ENCODE measurements at regions not wholly inside any gene's neighbourhood (a gene's known extent, or its start where the extent isn't known, plus 50 kb on each side); places are given as distances from the start of the nearest gene placed in this dataset.

DNA sequence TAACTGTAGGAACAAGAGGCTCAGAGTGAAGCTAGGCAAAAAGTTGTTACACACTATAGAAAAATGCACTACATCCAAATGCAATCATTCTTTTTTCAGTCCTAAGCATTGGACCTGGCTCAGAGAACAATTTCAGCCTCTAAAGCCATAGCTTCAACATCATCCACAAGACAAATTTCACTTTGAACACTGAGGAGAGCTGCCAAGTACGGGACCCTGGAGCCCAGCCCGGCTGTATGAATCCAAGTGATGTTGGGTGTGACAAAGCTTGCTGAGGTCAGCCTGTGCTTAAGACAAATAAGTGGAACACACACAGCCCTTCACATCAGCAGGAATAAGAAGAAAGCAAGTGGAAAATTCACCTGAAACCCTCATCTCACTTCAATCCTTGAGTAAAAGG is 233.1 kb upstream of the PFKP start:
- no peaks in the 10 kb centered on the region for H3K27me3 ChIP-seq (ENCODE audit: low read length)
- intact Hi-C loops (cut with micrococcal nuclease) = no loop called here
- BruUV-seq (replicated peaks) = no TSS peak

DNA sequence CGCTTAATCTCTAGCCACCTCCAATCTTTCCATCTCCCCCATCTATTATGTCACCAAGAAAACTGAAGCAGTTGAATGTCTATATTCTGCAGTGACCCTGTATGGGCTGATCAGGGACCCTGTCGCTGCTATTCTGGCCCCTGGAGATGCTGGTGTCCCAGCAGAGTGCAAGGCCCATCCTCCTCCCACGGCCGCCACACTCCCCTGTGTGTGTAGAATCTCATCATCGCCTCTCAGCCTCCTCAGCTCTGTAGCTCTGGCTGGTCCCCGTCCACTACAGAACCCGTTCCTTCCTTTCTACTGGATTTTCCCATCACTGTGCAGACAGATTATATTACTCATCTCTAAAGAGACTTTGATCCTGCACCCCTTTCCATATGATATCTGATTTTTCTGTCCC is 235.8 kb upstream of the PFKP start:
- Histone ChIP-seq H3K4me3 (ENCODE audit: low read length) (no peak overlapping the region), H3K9ac (ENCODE audit: low read length) (no peak overlapping the region), H3K4me2 (ENCODE audit: low read length) (no peak overlapping the region), H3K36me3 (ENCODE audit: low read depth, low read length) (no peaks in the 10 kb centered on the region), H4K20me1 (ENCODE audit: low read length) (no peaks in the 10 kb centered on the region), H3K27me3 (ENCODE audit: low read length) (no peaks in the 10 kb centered on the region), H3K9me2 (replicated peaks; ENCODE audit: low read length) (no peaks in the 10 kb centered on the region), H3K9me3 (ENCODE audit: low read length) (no peaks in the 10 kb centered on the region), H3K27ac (ENCODE audit: low read length) (no peak overlapping the region), H2AFZ (ENCODE audit: low read length) (no peak overlapping the region), H3K4me1 (ENCODE audit: insufficient read depth, low read length) (no peaks in the 10 kb centered on the region), H3K79me2 (ENCODE audit: low read length) (no peaks in the 10 kb centered on the region), H3F3A (ENCODE audit: low read length, unreplicated experiment) (no peaks in the 10 kb centered on the region)
- ATAC-seq (no peak), DNase-seq (no peak)
- ChIA-PET POLR2A (ENCODE audit: unreplicated experiment) (no interaction called here), CTCF (no interaction called here)
- TF ChIP-seq, protein P1, sequence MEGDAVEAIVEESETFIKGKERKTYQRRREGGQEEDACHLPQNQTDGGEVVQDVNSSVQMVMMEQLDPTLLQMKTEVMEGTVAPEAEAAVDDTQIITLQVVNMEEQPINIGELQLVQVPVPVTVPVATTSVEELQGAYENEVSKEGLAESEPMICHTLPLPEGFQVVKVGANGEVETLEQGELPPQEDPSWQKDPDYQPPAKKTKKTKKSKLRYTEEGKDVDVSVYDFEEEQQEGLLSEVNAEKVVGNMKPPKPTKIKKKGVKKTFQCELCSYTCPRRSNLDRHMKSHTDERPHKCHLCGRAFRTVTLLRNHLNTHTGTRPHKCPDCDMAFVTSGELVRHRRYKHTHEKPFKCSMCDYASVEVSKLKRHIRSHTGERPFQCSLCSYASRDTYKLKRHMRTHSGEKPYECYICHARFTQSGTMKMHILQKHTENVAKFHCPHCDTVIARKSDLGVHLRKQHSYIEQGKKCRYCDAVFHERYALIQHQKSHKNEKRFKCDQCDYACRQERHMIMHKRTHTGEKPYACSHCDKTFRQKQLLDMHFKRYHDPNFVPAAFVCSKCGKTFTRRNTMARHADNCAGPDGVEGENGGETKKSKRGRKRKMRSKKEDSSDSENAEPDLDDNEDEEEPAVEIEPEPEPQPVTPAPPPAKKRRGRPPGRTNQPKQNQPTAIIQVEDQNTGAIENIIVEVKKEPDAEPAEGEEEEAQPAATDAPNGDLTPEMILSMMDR (conservative IDR thresholded peaks at IDR 0.05; ENCODE audit: low read depth, low read length) = no peak
- no peak for TF ChIP-seq EZH2phosphoT487 (IDR thresholded peaks at IDR 0.05; ENCODE audit: borderline replicate concordance, low read length)
- no peak for TF ChIP-seq EZH2 (IDR thresholded peaks at IDR 0.05; ENCODE audit: low read length, unreplicated experiment)
- no TSS peak for BruUV-seq (replicated peaks)
- intact Hi-C loops (cut with micrococcal nuclease) = no loop called here

More for the DNA sequence above, 233.1 kb upstream of the PFKP start:
- no peaks in the 10 kb centered on the region for H3F3A ChIP-seq (ENCODE audit: low read length, unreplicated experiment)
- H3K4me3 ChIP-seq (ENCODE audit: low read length) = no peak overlapping the region
- POLR2A ChIA-PET (ENCODE audit: unreplicated experiment) = no interaction called here
- ATAC-seq (no peak), DNase-seq (no peak)
- CTCF ChIA-PET = no interaction called here
- H3K4me1 ChIP-seq (ENCODE audit: insufficient read depth, low read length) = no peaks in the 10 kb centered on the region
- no peak overlapping the region for H3K4me2 ChIP-seq (ENCODE audit: low read length)
- H4K20me1 ChIP-seq (ENCODE audit: low read length) = no peaks in the 10 kb centered on the region
- H3K27ac ChIP-seq (ENCODE audit: low read length) = no peak overlapping the region
- H3K36me3 ChIP-seq (ENCODE audit: low read depth, low read length) = no peaks in the 10 kb centered on the region; the same call in 1 of the 2 replicates
- H3K9ac ChIP-seq (ENCODE audit: low read length) = no peak overlapping the region
- TF ChIP-seq EZH2phosphoT487 (IDR thresholded peaks at IDR 0.05; ENCODE audit: borderline replicate concordance, low read length) (no peak), EZH2 (IDR thresholded peaks at IDR 0.05; ENCODE audit: low read length, unreplicated experiment) (no peak)
- TF ChIP-seq, protein P1 (conservative IDR thresholded peaks at IDR 0.05; ENCODE audit: low read depth, low read length) = no peak
- H3K9me2 ChIP-seq (replicated peaks; ENCODE audit: low read length) = no peaks in the 10 kb centered on the region
- no peaks in the 10 kb centered on the region for H3K79me2 ChIP-seq (ENCODE audit: low read length)
- H3K9me3 ChIP-seq (ENCODE audit: low read length) = no peaks in the 10 kb centered on the region
- no peak overlapping the region for H2AFZ ChIP-seq (ENCODE audit: low read length)

DNA sequence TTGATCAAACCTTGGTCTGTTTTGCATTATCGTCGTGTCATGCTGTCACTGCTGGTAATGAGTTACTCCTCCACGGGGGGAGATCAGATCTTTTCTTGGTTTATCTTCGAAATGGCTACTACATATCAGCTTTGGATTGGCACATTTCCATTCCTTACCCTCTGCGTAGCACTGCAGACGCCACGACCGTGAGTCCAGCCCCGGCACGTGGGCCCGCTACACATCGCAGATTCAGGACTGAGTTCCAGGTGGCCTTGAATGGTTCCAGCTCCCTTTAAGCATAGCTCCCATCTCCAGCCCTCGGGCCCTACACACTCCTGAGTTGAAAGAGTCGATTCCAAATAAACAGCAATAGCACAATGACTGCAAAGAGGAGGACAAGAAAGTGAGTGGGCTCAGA is 238.6 kb upstream of the PFKP start:
- no peaks in the 10 kb centered on the region for H3K9me2 ChIP-seq (replicated peaks; ENCODE audit: low read length)
- H3K36me3 ChIP-seq (ENCODE audit: low read depth, low read length) = no peaks in the 10 kb centered on the region
- no peaks in the 10 kb centered on the region for H3K4me1 ChIP-seq (ENCODE audit: insufficient read depth, low read length)
- H3K9me3 ChIP-seq (ENCODE audit: low read length) = no peaks in the 10 kb centered on the region
- ATAC-seq (no peak), DNase-seq (no peak)
- TF ChIP-seq, protein P1 (conservative IDR thresholded peaks at IDR 0.05; ENCODE audit: low read depth, low read length) = no peak
- TF ChIP-seq EZH2phosphoT487 (IDR thresholded peaks at IDR 0.05; ENCODE audit: borderline replicate concordance, low read length) (no peak), EZH2 (IDR thresholded peaks at IDR 0.05; ENCODE audit: low read length, unreplicated experiment) (no peak)
- H3F3A ChIP-seq (ENCODE audit: low read length, unreplicated experiment) = no peaks in the 10 kb centered on the region
- H3K27ac ChIP-seq (ENCODE audit: low read length) = no peak overlapping the region
- no peak overlapping the region for H2AFZ ChIP-seq (ENCODE audit: low read length)
- H3K9ac ChIP-seq (ENCODE audit: low read length) = no peak overlapping the region
- no peak overlapping the region for H3K4me3 ChIP-seq (ENCODE audit: low read length)
- no peaks in the 10 kb centered on the region for H4K20me1 ChIP-seq (ENCODE audit: low read length)
- no peaks in the 10 kb centered on the region for H3K79me2 ChIP-seq (ENCODE audit: low read length)
- intact Hi-C loops (cut with micrococcal nuclease) = no loop called here
- no peaks in the 10 kb centered on the region for H3K27me3 ChIP-seq (ENCODE audit: low read length)
- CTCF ChIA-PET = no interaction called here
- POLR2A ChIA-PET (ENCODE audit: unreplicated experiment) = no interaction called here
- no TSS peak for BruUV-seq (replicated peaks)
- H3K4me2 ChIP-seq (ENCODE audit: low read length) = no peak overlapping the region

Data from PC-3 (cell line).